GM23338 (cell line): ENCODE measurements at regions not wholly inside any gene's neighbourhood (a gene's known extent, or its start where the extent isn't known, plus 50 kb on each side); places are given as distances from the start of the nearest gene placed in this dataset.

Source experiments
- ATAC-seq: fragments of 200-7000 bp; cut with Tn5 transposase; 3 replicates; pipeline ENCODE4 v1.9.1; 2020
- DNase-seq: peaks from one replicate; pipeline ENCODE4 v3.0.0-alpha.2; 2015; ENCODE audit warnings: low spot score
- H2AFZ ChIP-seq: fragments of 200-600 bp; sonication (generic); 2 replicates; pipeline ENCODE4 v1.8.0; 2016; ENCODE audit warnings: antibody characterized with exemption, mild to moderate bottlenecking, moderate library complexity
- H3F3A ChIP-seq: fragments of 200-600 bp; sonication (generic); replicated peaks from 2 replicates; pipeline ENCODE4 v1.8.0; 2017; ENCODE audit warnings: antibody characterized with exemption, mixed run types, low read depth
- H3K27ac ChIP-seq: fragments of 200-600 bp; sonication (generic); 2 replicates; pipeline ENCODE4 v1.6.1; 2016; ENCODE audit warnings: low read depth
- H3K27me3 ChIP-seq: fragments of 200-600 bp; sonication (generic); 2 replicates; pipeline ENCODE4 v1.8.0; 2016; ENCODE audit warnings: mild to moderate bottlenecking, mixed run types, moderate library complexity; ENCODE audit not compliant: insufficient read depth
- H3K36me3 ChIP-seq: fragments of 200-600 bp; sonication (generic); 2 replicates; pipeline ENCODE4 v1.8.0; 2016; ENCODE audit warnings: mild to moderate bottlenecking; ENCODE audit not compliant: insufficient read depth
- H3K4me1 ChIP-seq: fragments of 200-600 bp; sonication (generic); 2 replicates; pipeline ENCODE4 v1.8.0; 2016; ENCODE audit warnings: mild to moderate bottlenecking, moderate library complexity; ENCODE audit not compliant: insufficient read depth
- H3K4me2 ChIP-seq: fragments of 200-600 bp; sonication (generic); 2 replicates; pipeline ENCODE4 v1.7.1; 2017; ENCODE audit warnings: mixed run types
- H3K4me3 ChIP-seq: fragments of 200-600 bp; sonication (generic); 2 replicates; pipeline ENCODE4 v1.6.1; 2016; ENCODE audit warnings: mixed run types
- H3K79me2 ChIP-seq: fragments of 200-600 bp; sonication (generic); replicated peaks from 2 replicates; pipeline ENCODE4 v1.8.0; 2017; ENCODE audit warnings: mild to moderate bottlenecking; ENCODE audit not compliant: insufficient read depth
- H3K9me2 ChIP-seq: fragments of 200-600 bp; sonication (generic); 2 replicates; pipeline ENCODE4 v1.8.0; 2017; ENCODE audit not compliant: insufficient read depth
- H4K20me1 ChIP-seq: fragments of 200-600 bp; sonication (generic); replicated peaks from 2 replicates; pipeline ENCODE4 v1.8.0; 2017; ENCODE audit warnings: mild to moderate bottlenecking; ENCODE audit not compliant: insufficient read depth
- H3K27ac Mint-ChIP-seq: 2 replicates; pipeline ENCODE4 v1.8.0; 2020; ENCODE audit warnings: inconsistent platforms, mild to moderate bottlenecking, moderate library complexity, mixed read lengths
- H3K27me3 Mint-ChIP-seq: 3 replicates; pipeline ENCODE4 v1.8.0; 2022; ENCODE audit warnings: low read depth, mild to moderate bottlenecking, moderate library complexity, mixed read lengths, inconsistent platforms; ENCODE audit not compliant: insufficient read depth, poor library complexity
- H3K36me3 Mint-ChIP-seq: 3 replicates; pipeline ENCODE4 v1.8.0; 2021; ENCODE audit warnings: low read depth, mild to moderate bottlenecking, inconsistent platforms, moderate library complexity, mixed read lengths
- H3K4me1 Mint-ChIP-seq: 3 replicates; pipeline ENCODE4 v1.8.0; 2020; ENCODE audit warnings: mild to moderate bottlenecking, inconsistent platforms, mixed read lengths
- H3K4me3 Mint-ChIP-seq: 3 replicates; pipeline ENCODE4 v1.8.0; 2021; ENCODE audit warnings: moderate library complexity, mild to moderate bottlenecking, inconsistent platforms, mixed read lengths
- H3K9me3 Mint-ChIP-seq: 3 replicates; pipeline ENCODE4 v1.8.0; 2020; ENCODE audit warnings: moderate library complexity, mild to moderate bottlenecking, inconsistent platforms, mixed read lengths
- ETS1 ChIP-seq: IDR thresholded peaks from 2 replicates; pipeline ENCODE4 v1.6.1; 2016; ENCODE audit warnings: antibody characterized with exemption
- JUNB ChIP-seq: IDR thresholded peaks from one replicate; pipeline ENCODE4 v1.6.1; 2016; ENCODE audit warnings: antibody characterized with exemption; ENCODE audit not compliant: unreplicated experiment
- ZNF331 ChIP-seq: fragments of 250-450 bp; sonication (Bioruptor Pico); IDR thresholded peaks from 2 replicates; pipeline ENCODE4 v1.5.0; 2020; ENCODE audit warnings: low read depth, mild to moderate bottlenecking, moderate library complexity
- ZNF462 ChIP-seq: fragments of 250-450 bp; sonication (Bioruptor Pico); IDR thresholded peaks from 2 replicates; pipeline ENCODE4 v1.5.0; 2020; ENCODE audit warnings: mild to moderate bottlenecking, moderate library complexity

GRCh38 chr17:73863761-73864535 lies 219.7 kb upstream of the SDK2 start (continued):
- no peak for TF ChIP-seq ZNF462
- no peak for TF ChIP-seq ETS1

- no peak overlapping the region for H3K4me3 Mint-ChIP-seq
- Histone ChIP-seq H4K20me1 (no peaks in the 10 kb centered on the region), H3K36me3 (no peaks in the 10 kb centered on the region), H3K9me2 (no peaks in the 10 kb centered on the region), H3K4me2 (no peak overlapping the region), H3K27ac (no peak overlapping the region), H3F3A (no peaks in the 10 kb centered on the region), H3K4me3 (no peak overlapping the region), H3K79me2 (no peaks in the 10 kb centered on the region), H3K4me1 (no peaks in the 10 kb centered on the region), H2AFZ (no peak overlapping the region), H3K27me3 (no peaks in the 10 kb centered on the region)
- ATAC-seq (no peak), DNase-seq (no peak)
- no peaks in the 10 kb centered on the region for H3K9me3 Mint-ChIP-seq
- no peaks in the 10 kb centered on the region for H3K36me3 Mint-ChIP-seq
- H3K4me1 Mint-ChIP-seq: peaks cover 15% of the 10 kb centered on the region; the same call in 2 of the 3 replicates
- H3K27ac Mint-ChIP-seq: no peak overlapping the region
- peaks cover 13% of the 10 kb centered on the region for H3K27me3 Mint-ChIP-seq
- no peak for TF ChIP-seq JUNB
- no peak for TF ChIP-seq ZNF331
- no peak for TF ChIP-seq ZNF462
- TF ChIP-seq ETS1: no peak
Observed at GRCh38 chr17:73865831-73866230, 221.6 kb upstream of the SDK2 start.
